Mesenchymal stem cell (in vitro differentiated cells and primary cell): ENCODE measurements at regions not wholly inside any gene's neighbourhood (a gene's known extent, or its start where the extent isn't known, plus 50 kb on each side); places are given as distances from the start of the nearest gene placed in this dataset.

Experiments used
- DNase-seq: peaks from one replicate; pipeline ENCODE4 v3.0.0-alpha.2; 2013
- H2AFZ ChIP-seq: one replicate; pipeline ENCODE4 v1.6.1; 2013; ENCODE audit warnings: low read depth, mild to moderate bottlenecking, control low read depth, inconsistent platforms, low read length, moderate library complexity
- H2AK5ac ChIP-seq: 2 replicates; pipeline ENCODE4 v1.6.1; 2013; ENCODE audit warnings: low read length, moderate library complexity, mild to moderate bottlenecking, inconsistent platforms; ENCODE audit not compliant: severe bottlenecking
- H2BK120ac ChIP-seq: one replicate; pipeline ENCODE4 v1.6.1; 2013; ENCODE audit warnings: low read depth, mild to moderate bottlenecking, inconsistent platforms, low read length, moderate library complexity
- H2BK12ac ChIP-seq, 2 experiments: one replicate each; pipeline ENCODE4 v1.6.1; 2013; ENCODE audit warnings: inconsistent platforms in 2 of 2, low read length in 2 of 2, mild to moderate bottlenecking in 2 of 2, moderate library complexity in 2 of 2, control low read depth in 1 of 2
- H2BK15ac ChIP-seq: one replicate; pipeline ENCODE4 v1.6.1; 2013; ENCODE audit warnings: mild to moderate bottlenecking, low read depth, inconsistent platforms; ENCODE audit not compliant: poor library complexity, severe bottlenecking
- H2BK5ac ChIP-seq: 2 replicates; pipeline ENCODE4 v1.6.1; 2013; ENCODE audit warnings: low read depth, mild to moderate bottlenecking, low read length, control low read depth, inconsistent platforms; ENCODE audit not compliant: poor library complexity, severe bottlenecking
- H3K14ac ChIP-seq, 2 experiments: one replicate each; pipeline ENCODE4 v1.6.1; 2013; ENCODE audit warnings: inconsistent platforms in 2 of 2, low read length in 2 of 2, control low read depth in 1 of 2, mild to moderate bottlenecking in 1 of 2, moderate library complexity in 1 of 2
- H3K18ac ChIP-seq, 2 experiments: one replicate each; pipeline ENCODE4 v1.6.1; 2013; ENCODE audit warnings: inconsistent platforms in 2 of 2, low read length in 2 of 2, control low read depth in 1 of 2, low read depth in 1 of 2, mild to moderate bottlenecking in 1 of 2
- H3K23ac ChIP-seq, 2 experiments: one replicate each; pipeline ENCODE4 v1.6.1; 2013; ENCODE audit warnings: inconsistent platforms in 2 of 2, low read length in 2 of 2, mild to moderate bottlenecking in 2 of 2, moderate library complexity in 2 of 2, control low read depth in 1 of 2
- H3K27ac ChIP-seq: 2 replicates; pipeline ENCODE4 v1.5.1; 2013; ENCODE audit warnings: mild to moderate bottlenecking, moderate library complexity, low read length, control low read depth, inconsistent platforms; ENCODE audit not compliant: poor library complexity, severe bottlenecking
- H3K27me3 ChIP-seq, 2 experiments: 2 replicates each; pipeline versions ENCODE4 v1.6.1 to v1.7.0; 2013; ENCODE audit warnings: low read length in 2 of 2, mild to moderate bottlenecking in 2 of 2, moderate library complexity in 2 of 2, control low read depth in 1 of 2, inconsistent platforms in 1 of 2; ENCODE audit not compliant: control insufficient read depth in 1 of 2, insufficient read depth in 1 of 2
- H3K36me3 ChIP-seq, 2 experiments: 2 replicates each; pipeline versions ENCODE4 v1.6.1 to v1.7.0; 2013; ENCODE audit warnings: low read length in 2 of 2, control low read depth in 1 of 2, inconsistent platforms in 1 of 2, low read depth in 1 of 2, mild to moderate bottlenecking in 1 of 2; ENCODE audit not compliant: insufficient read depth in 2 of 2, control insufficient read depth in 1 of 2
- H3K4ac ChIP-seq, 2 experiments: one replicate each; pipeline ENCODE4 v1.6.1; 2013; ENCODE audit warnings: inconsistent platforms in 2 of 2, low read length in 2 of 2, mild to moderate bottlenecking in 2 of 2, moderate library complexity in 2 of 2, control low read depth in 1 of 2, low read depth in 1 of 2
- H3K4me1 ChIP-seq: 2 replicates; pipeline ENCODE4 v1.6.1; 2013; ENCODE audit warnings: low read depth, low read length, control low read depth; ENCODE audit not compliant: control insufficient read depth, insufficient read depth
- H3K4me2 ChIP-seq: 2 replicates; pipeline ENCODE4 v1.6.1; 2013; ENCODE audit warnings: low read length, mild to moderate bottlenecking, inconsistent platforms; ENCODE audit not compliant: poor library complexity, severe bottlenecking
- H3K4me3 ChIP-seq, 2 experiments: 2 replicates each; pipeline versions ENCODE4 v1.5.1 to v1.7.0; 2013; ENCODE audit warnings: low read length in 2 of 2, mild to moderate bottlenecking in 2 of 2, control low read depth in 1 of 2, low read depth in 1 of 2; ENCODE audit not compliant: insufficient read depth in 1 of 2
- H3K79me1 ChIP-seq: replicated peaks from 2 replicates; pipeline ENCODE4 v1.6.1; 2013; ENCODE audit warnings: mild to moderate bottlenecking, control low read depth, low read length, inconsistent platforms; ENCODE audit not compliant: poor library complexity, severe bottlenecking
- H3K9ac ChIP-seq: 2 replicates; pipeline ENCODE4 v1.7.0; 2013; ENCODE audit warnings: mild to moderate bottlenecking, low read length, moderate library complexity
- H3K9me3 ChIP-seq: 2 replicates; pipeline ENCODE4 v1.7.0; 2013; ENCODE audit warnings: mild to moderate bottlenecking, low read length; ENCODE audit not compliant: control insufficient read depth
- H4K8ac ChIP-seq: one replicate; pipeline ENCODE4 v1.6.1; 2013; ENCODE audit warnings: inconsistent platforms, mild to moderate bottlenecking, low read length, moderate library complexity
- H4K91ac ChIP-seq: one replicate; pipeline ENCODE4 v1.6.1; 2013; ENCODE audit warnings: mild to moderate bottlenecking, low read length, inconsistent platforms
- WGBS: methylation state at CpG from one replicate; pipeline ENCODE4 v1.1.7; 2013; ENCODE audit warnings: mixed read lengths; 5-methylcytosine and 5-hydroxymethylcytosine counted together

- H3K18ac ChIP-seq: no peak overlapping the region
- H3K23ac ChIP-seq: no peak overlapping the region
- no peak overlapping the region for H2AK5ac ChIP-seq
- WGBS: no CpG with 5 or more reads among the region's 2 CpGs
- H3K4me1 ChIP-seq: peaks cover 3% of the 10 kb centered on the region
- no peak overlapping the region for H3K9ac ChIP-seq
- no peak for DNase-seq
- H2BK120ac ChIP-seq: no peak overlapping the region
- no peak overlapping the region for H2BK12ac ChIP-seq
- H3K4ac ChIP-seq: no peak overlapping the region
- H3K4me2 ChIP-seq: no peak overlapping the region
- no peak overlapping the region for H3K27ac ChIP-seq
- H4K91ac ChIP-seq: no peak overlapping the region
- no peak overlapping the region for H3K4me3 ChIP-seq
- H2BK15ac ChIP-seq: no peak overlapping the region
- H3K27me3 ChIP-seq: no peaks in the 10 kb centered on the region
- peaks cover 8% of the 10 kb centered on the region for H3K9me3 ChIP-seq
- H3K36me3 ChIP-seq: no peaks in the 10 kb centered on the region
- no peak overlapping the region for H3K14ac ChIP-seq
- H3K79me1 ChIP-seq: no peaks in the 10 kb centered on the region
- H4K8ac ChIP-seq: no peak overlapping the region
- no peak overlapping the region for H2BK5ac ChIP-seq
- no peak overlapping the region for H2AFZ ChIP-seq
These were observed 269.8 kb upstream of the DMRT1 start for GRCh38 chr9:571741-572140.

GRCh38 chr9:573691-574410 lies 267.6 kb upstream of the DMRT1 start:
- Histone ChIP-seq H4K91ac (no peak overlapping the region), H3K18ac (no peak overlapping the region), H3K4ac (no peak overlapping the region), H2BK12ac (no peak overlapping the region), H3K4me3 (no peak overlapping the region), H3K9me3 (no peaks in the 10 kb centered on the region), H3K4me1 (peaks cover 3% of the 10 kb centered on the region), H3K27ac (no peak overlapping the region), H3K23ac (no peak overlapping the region), H3K79me1 (no peaks in the 10 kb centered on the region), H4K8ac (no peak overlapping the region), H2BK5ac (no peak overlapping the region), H2AK5ac (no peak overlapping the region), H3K36me3 (no peaks in the 10 kb centered on the region), H2BK15ac (no peak overlapping the region), H3K4me2 (peak overlapping the region; percentile 21), H3K14ac (no peak overlapping the region), H3K9ac (no peak overlapping the region), H3K27me3 (no peaks in the 10 kb centered on the region), H2BK120ac (no peak overlapping the region), H2AFZ (no peak overlapping the region)
- 70% methylated on average over 8 of the region's 10 CpGs for WGBS
- no peak for DNase-seq

- no peaks in the 10 kb centered on the region for H3K27me3 ChIP-seq
- H3K9ac ChIP-seq: no peak overlapping the region
- no peak overlapping the region for H4K91ac ChIP-seq
- no peak overlapping the region for H3K4me2 ChIP-seq
- no peak overlapping the region for H2AK5ac ChIP-seq
- H3K27ac ChIP-seq: no peak overlapping the region
- no peaks in the 10 kb centered on the region for H3K36me3 ChIP-seq
- H3K23ac ChIP-seq: no peak overlapping the region
- no peak overlapping the region for H3K4me3 ChIP-seq
- H3K79me1 ChIP-seq: no peaks in the 10 kb centered on the region
- no peak overlapping the region for H2BK5ac ChIP-seq
- H4K8ac ChIP-seq: no peak overlapping the region
- H2BK12ac ChIP-seq: no peak overlapping the region
- H2BK120ac ChIP-seq: no peak overlapping the region
- no peak for DNase-seq
- no CpG with 5 or more reads among the region's 1 CpG for WGBS
- H2AFZ ChIP-seq: no peak overlapping the region
- H3K9me3 ChIP-seq: no peaks in the 10 kb centered on the region
- no peak overlapping the region for H3K18ac ChIP-seq
- H3K4ac ChIP-seq: no peak overlapping the region
- H3K4me1 ChIP-seq: peaks cover 3% of the 10 kb centered on the region
- H2BK15ac ChIP-seq: no peak overlapping the region
- H3K14ac ChIP-seq: no peak overlapping the region
These were observed 266.4 kb upstream of the DMRT1 start for GRCh38 chr9:575139-575538.

- H3K4me2 ChIP-seq: no peak overlapping the region
- H2BK15ac ChIP-seq: no peak overlapping the region
- H3K14ac ChIP-seq: no peak overlapping the region
- H3K9ac ChIP-seq: no peak overlapping the region
- H2AFZ ChIP-seq: no peak overlapping the region
- WGBS: 93% methylated on average over 35 of the region's 39 CpGs
- no peaks in the 10 kb centered on the region for H3K9me3 ChIP-seq
- no peak overlapping the region for H3K27ac ChIP-seq
- no peak overlapping the region for H4K8ac ChIP-seq
- H3K18ac ChIP-seq: no peak overlapping the region
- H4K91ac ChIP-seq: no peak overlapping the region
- H3K79me1 ChIP-seq: no peaks in the 10 kb centered on the region
- no peak overlapping the region for H3K23ac ChIP-seq
- no peak for DNase-seq
- H2BK5ac ChIP-seq: no peak overlapping the region
- H2AK5ac ChIP-seq: no peak overlapping the region
- no peak overlapping the region for H3K4me3 ChIP-seq
- no peaks in the 10 kb centered on the region for H3K27me3 ChIP-seq
- H3K4ac ChIP-seq: no peak overlapping the region
- H3K36me3 ChIP-seq: no peaks in the 10 kb centered on the region
- no peaks in the 10 kb centered on the region for H3K4me1 ChIP-seq
- H2BK120ac ChIP-seq: no peak overlapping the region
- H2BK12ac ChIP-seq: no peak overlapping the region
These were observed 260.7 kb upstream of the DMRT1 start for GRCh38 chr9:580652-581342.
